Sciatic nerve (tissue), 2 donors: ENCODE measurements at regions not wholly inside any gene's neighbourhood (a gene's known extent, or its start where the extent isn't known, plus 50 kb on each side); places are given as distances from the start of the nearest gene placed in this dataset.
A peak's percentile ranks its signal among the peaks of the same experiment; 100 is the strongest.
"Not testable (repeated sequence)": the region's sequence is repeated elsewhere in the genome, so short reads cannot be mapped to it uniquely, and the experiment has no call there.

Source experiments
- ATAC-seq: fragments of 200-7000 bp; cut with Tn5 transposase; one replicate; pipeline ENCODE4 v1.9.1; 2020; ENCODE audit warnings: mild to moderate bottlenecking, moderate library complexity
- DNase-seq: peaks from one replicate; pipeline ENCODE4 v3.0.0-alpha.2; 2020; ENCODE audit warnings: low spot score
- intact Hi-C: fragments of 100-400 bp; cut with DNase I; formaldehyde crosslinking; loops from one replicate; pipeline ENCODE4 v1.14.2; 2022
- donor health status: DM: no; HTN: no; CAD: no.
- donor health status: DM: no; HTN: no; CAD: no.

DNA sequence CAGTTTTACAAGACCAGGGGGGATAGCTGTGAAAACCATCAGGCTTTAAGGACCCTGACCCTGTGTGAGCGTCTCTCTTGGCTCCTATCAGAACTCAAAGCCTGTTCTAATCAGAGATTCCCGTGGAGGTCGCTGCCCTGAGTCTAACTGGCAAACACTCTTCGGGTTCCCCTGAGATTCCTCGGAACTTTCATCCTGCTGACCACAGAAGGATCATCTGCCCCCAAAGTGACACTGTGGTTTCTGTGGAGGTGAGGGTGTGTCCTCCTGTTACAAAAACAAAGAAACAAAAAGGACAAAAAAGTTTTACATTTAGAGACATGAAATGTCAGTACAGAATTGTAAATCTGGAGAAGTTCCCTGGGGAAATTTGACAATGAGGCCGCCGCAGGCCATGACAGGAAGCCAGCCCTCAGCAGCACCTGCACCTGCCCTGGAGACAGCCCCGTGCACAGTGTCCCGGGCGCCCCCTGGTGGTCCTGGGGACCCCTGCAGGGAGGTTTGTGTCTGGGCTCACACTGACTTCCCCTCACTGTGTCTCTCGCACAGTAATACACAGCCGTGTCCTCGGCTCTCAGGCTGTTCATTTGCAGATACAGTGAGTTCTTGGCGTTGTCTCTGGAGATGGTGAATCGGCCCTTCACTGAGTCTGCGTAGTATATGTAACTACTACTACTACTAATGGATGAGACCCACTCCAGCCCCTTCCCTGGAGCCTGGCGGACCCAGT lies 708.3 kb downstream of the TMEM121 start:
- intact Hi-C loops, ATAC-seq, DNase-seq: not testable (repeated sequence)

DNA sequence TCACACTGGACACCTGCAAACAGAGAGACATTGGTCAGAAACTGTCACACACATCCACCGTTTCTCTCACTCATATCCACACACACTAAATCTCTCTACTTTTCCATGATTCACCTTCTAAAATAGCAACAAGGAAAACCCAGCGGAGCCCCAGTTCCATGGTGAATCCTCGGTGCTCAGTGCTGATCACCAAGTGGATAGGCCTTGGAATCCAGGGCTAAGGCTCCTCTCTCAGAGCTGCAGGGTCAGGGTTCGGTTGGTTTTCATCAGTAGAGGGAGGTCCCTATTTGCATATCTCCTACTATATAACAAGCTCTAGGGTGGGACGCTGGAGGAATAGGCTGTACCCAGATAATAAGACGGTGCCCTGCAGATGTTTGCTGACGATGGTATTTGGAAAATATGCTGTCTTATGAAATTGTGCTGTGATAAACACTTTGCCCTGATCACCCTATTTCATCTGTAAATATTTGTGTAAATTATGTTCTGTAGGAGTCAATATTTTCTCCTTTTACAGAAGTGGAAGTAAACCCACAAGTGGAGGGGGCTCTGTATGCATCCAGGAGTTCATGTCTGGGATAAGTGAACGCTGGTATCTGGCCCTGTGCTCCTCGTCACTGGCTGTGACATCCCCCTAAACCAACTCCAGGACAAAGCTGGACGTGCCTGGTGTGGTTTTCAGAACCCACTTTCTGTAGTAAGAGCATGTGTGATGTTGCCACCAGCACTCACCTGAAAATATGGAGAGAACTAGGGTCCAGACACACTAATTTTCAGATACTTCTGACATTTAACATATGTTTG lies 709.2 kb downstream of the TMEM121 start:
- ATAC-seq (no peak), DNase-seq (no peak)

DNA sequence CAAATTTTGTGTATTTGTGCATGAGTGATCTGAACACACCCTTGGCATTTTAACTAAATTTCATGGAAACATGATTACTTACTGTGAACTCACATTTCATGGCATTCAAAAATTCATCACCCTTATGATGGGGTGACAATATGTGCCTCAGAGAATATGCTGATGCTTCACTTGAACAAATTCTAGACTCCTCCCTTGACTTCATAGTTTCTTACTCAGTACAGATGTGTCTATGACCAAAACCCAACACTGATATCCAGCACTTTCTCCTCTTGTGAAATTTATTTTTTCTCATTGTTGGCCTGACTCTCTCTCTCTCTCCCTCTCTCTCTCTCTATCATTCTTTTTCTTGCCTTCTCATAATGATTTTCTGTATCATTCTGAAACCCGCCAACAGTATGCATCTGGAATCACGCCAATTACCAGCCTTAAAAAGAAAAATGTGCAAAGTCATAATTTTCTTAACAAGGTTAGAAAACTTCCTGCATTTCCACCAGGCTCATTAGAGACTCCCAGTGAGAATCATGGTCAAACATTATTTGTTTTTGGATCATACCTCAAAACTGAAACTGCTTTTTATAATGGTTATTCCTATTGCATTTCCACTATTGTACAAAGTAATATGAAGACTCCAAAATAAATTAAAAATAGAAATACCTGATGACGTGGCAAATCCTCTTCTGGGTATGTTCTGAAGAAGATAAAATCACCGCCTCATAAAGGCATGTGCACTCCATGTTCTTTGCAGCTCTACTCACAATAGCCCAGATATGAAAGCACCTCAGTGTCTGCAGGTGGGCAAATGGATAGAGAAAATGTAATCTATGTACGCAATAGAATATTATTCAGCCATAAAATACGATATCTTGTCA lies 722.2 kb downstream of the TMEM121 start:
- intact Hi-C loops: no loop called here
- DNase-seq: no peak
- ATAC-seq: no peak

More for the DNA sequence above, 709.2 kb downstream of the TMEM121 start:
- intact Hi-C loops: no loop called here

DNA sequence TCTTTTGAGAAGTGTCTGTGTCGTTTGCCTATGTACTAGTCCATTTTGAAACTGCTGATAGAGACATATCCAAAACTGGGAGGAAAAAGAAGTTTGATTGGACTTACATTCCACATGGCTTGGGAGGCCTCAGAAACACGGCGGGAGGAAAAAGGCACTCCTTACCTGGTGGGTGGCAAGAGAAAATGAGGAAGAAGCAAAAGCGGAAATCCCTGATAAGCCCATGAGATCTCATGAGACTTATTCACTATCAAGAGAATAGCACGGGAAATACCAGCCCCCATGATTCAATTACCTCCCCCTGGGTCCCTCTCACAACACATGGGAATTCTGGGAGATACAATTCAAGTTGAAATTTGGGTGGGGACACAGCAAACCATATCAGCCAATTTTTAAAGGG lies 727.6 kb downstream of the TMEM121 start:
- intact Hi-C loops, DNase-seq, ATAC-seq: not testable (repeated sequence)

DNA sequence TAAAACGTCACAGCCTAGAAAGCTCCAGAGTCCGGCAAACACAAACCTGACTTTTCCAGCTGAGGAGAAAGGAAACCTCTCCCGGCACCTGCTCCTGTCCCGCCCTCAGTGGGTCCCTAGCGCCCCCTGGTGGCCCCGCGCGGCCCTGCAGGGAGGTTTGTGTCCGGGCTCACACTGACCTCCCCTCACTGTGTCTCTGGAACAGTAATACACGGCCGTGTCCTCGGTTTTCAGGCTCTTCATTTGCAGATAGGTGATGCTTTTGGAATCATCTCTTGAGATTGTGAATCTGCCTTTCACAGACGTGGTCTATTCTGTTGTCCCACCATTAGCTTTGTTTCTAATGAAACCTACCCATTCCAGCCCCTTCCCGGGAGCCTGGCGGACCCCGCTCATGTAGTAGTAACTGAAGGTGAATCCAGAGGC lies 731.2 kb downstream of the TMEM121 start:
- intact Hi-C loops, ATAC-seq: not testable (repeated sequence)
- DNase-seq: peak; percentile 61

DNA sequence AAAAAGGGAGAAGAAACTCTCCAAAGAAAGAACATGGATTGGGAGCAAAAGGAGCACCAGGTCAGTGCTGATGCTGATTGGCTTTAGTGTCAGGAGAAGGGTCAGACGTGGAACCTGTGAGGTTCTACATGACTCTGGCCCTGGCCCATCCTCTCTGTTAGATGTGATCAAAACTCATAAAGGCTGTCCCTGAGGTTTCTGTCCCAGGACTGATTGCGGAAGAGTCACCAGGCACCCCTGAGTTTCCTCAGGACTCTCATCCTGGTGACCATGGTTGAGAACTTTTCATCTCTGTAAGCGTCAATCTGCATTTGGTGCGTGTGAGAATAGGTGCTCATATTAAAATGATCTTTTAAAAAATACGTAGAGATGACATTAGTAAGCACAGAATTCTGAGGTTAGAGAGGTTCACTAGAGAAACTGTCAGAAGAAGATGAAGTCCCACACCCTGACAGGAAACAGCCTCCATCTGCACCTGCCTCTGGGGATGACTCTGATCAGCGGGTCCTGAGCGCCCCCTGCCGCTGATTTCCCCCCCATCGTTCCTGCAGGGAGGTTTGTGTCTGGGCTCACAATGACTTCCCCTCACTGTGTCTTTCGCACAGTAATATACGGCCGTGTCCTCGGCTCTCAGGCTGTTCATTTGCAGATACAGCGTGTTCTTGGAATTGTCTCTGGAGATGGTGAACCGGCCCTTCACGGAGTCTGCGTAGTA lies 741.8 kb downstream of the TMEM121 start:
- no peak for DNase-seq
- ATAC-seq: no peak
- intact Hi-C loops: no loop called here

DNA sequence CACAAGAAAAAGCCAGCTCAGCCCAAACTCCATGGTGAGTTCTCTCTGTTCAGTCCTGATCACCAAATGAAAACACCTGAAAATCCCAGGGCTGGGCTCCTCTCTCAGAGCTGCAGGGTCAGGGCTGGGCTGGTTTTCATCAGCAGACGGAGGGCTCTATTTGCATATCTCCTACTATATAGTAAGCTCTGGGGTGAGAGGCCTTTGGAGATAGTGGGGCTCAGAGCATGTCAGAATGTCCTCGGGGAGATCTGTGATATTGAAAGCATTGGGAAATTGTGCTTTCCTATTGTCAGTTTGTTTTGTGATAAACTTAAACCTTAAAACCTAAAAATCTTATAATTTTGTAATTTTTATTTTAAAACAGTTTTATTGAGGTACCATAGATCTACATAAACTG lies 742.6 kb downstream of the TMEM121 start:
- intact Hi-C loops: no loop called here
- no peak for DNase-seq
- no peak for ATAC-seq

DNA sequence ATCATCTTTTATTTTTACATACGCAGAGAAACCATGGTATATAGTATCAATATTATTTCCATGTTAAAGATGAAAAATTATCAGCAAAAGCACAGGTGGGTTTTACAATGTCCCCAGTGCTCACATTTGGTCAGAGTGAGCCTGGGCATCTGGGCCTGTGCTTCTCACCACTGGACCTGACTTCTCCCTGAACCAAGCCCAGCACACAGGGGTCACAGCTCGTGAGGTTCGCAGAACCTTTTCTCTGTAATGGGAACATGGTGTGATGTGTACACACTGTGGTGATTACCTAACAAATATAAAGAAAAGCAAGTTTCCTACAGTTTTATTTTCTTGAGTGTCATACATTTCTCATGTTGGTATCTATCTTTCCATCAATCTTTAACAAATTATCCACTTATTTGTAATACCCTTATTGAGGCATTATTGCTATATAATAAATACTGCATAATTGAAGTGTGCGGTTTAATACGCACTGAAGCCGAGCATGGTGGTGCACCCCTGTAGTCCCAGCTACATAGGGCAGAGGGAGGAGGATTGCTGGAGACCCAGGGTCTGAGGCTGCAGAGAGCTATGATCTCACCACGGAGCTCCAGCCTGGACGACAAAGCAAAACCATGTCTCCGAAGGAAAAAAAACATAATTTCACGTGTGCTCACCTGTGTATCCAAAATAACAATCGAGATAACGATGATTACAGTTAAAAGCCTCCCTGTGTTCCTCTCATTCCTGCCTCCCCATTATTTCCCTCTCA lies 743.2 kb downstream of the TMEM121 start:
- intact Hi-C loops: no loop called here
- ATAC-seq (no peak), DNase-seq (no peak)

DNA sequence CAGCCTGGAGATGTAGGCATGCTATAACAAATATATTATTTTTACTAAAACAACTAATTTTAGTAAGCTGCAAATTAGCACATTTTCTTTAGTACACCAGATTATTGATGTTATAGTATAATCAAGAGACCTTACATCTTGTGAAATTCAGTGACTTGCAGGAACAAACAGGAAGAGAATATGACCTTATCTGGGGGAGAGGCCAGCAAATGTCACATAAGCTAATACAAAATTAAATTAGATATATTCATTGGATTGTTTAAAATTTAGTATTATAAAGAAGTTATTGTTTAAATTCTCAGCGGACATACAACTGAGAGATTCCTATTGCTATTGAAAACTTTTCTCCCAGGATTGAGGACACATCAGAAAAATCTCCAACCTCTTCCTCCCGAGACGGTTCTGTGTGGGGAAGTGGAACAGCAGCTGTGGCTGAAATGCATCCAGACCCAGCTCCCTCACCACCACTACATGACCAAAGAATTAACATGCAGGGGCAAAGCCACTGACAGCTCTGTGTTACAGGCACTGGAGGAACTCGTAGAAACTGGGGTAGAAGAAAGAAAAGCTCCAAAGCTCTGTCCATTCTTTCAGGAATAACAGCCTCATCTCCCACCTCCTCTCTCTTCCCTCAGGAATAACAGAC lies 744.2 kb downstream of the TMEM121 start:
- intact Hi-C loops, ATAC-seq: not testable (repeated sequence)

DNA sequence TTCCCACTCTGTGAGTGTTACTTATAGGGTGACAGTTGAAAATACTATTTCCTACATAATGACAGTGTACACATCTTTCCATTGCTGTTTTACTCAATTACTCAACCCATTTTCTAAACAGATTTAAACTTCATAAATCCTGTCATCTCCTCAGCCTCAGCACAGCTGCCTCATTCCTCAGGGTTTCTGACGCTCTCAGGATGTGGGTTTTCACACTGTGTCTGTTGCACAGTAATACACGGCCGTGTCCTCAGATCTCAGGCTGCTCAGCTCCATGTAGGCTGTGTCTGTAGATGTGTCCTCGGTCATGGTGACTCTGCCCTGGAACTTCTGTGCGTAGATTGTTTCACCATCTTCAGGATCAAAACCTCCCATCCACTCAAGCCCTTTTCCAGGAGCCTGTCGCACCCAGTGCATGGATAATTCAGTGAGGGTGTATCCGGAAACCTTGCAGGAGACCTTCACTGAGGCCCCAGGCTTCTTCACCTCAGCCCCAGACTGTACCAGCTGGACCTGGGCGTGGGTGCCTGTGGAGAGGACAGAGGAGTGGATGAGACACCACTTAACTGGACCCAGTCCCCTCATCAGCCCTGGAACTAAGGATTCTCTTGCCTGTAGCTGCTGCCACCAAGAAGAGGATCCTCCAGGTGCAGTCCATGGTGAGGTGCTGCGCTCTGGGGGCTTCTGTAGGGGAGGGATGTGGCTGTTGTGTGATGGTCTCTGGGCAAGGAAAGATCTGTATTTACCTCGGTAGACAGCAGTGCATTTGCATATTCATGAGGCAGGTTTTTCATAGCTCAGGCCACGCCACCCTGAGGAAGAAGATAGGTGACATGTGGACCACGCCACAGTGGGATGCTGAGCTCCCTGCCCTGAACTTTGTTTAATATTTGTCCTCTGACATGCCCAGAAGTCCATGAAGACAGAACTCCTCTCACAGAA lies 750.2 kb downstream of the TMEM121 start:
- intact Hi-C loops: no loop called here
- ATAC-seq (no peak), DNase-seq (no peak)

More for the DNA sequence above, 744.2 kb downstream of the TMEM121 start:
- DNase-seq: not testable (repeated sequence)

DNA sequence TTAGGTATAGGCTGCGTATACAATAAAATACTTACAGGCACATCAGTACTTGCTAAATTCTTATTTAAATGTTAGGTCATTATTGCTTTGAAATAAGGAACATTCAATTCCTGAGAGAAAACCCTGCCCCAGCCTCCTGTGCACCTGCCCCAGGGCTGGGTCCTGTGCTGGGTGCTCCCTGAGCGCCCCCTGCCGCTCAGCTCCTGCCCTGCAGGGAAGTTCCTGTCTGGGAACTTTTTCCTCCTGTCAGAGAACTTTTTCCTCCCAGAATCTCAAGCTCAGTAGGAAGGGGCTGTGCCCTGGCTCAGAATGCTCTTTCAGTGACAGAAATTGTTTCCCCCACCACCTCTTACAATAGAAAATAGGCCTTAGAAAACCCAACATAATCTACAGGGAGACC lies 751.1 kb downstream of the TMEM121 start:
- intact Hi-C loops: no loop called here
- DNase-seq (no peak), ATAC-seq (no peak)

DNA sequence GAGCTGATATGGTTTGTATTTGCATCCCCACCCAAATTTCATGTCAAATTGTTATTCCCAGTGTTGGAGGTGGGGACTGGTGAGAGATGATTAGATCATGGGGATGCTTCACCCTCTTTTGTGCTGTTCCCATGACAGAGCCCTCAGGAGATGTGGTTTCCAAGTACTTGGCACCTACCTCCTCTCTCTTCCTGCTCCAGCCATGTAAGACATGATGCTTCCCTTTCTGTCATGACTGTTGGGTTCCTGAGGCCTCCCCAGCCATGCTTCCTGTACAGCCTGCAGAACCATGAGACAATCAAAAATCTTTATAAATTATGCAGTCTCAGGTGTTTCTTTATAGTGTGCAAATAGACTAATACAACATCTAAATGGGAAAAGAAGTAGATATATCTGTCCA lies 754.5 kb downstream of the TMEM121 start:
- intact Hi-C loops: no loop called here
- no peak for ATAC-seq
- no peak for DNase-seq

DNA sequence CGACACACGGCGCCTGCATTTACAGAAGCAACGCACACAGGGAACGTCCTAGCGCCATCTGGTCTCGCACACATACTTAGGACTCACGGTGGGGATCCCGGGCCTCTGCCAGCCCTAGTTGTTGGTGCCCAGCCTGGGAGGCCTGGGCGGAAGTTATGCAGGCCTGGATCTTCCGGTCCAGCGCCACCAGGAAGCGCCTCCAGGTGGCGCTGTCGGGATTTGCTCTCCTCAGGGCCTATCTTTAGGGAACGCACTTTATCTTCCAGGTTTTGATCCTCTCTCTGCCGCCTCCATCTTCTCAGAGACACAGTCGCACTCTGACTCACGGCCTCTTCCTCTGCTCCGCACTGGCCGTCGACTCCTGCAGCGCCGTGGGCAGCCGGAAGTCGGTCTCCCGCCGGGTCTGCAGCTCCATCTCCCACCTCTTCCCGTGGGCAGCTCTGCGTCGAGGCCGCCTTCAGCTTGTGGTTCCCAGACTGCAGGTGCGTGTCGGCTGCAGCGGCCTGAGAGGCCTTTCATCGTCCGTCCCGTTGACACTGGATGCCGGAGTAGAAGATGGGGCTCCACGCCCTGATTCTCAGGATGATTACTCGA lies 760.4 kb downstream of the TMEM121 start:
- no peak for DNase-seq
- ATAC-seq: no peak
- intact Hi-C loops: no loop called here

DNA sequence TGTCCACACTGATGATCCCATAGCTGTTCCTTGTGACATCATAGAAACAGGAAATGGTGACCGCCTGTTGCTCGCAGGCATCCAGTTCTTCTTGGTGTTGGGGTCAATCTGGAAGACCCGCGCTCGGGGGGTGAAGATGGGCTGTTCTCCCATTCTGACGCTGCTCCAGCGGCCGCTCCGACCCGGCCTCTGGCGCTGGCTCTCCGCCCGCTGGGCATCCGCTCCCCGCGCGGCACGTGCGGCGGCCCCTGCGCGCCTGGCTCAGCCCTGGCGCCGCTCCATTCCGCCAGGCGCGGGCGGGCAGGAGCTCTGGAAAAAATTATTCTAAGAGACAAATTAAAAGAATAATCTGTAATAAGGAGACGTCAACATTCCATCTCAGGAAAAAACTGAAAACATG lies 761.1 kb downstream of the TMEM121 start:
- intact Hi-C loops: no loop called here
- no peak for ATAC-seq

DNA sequence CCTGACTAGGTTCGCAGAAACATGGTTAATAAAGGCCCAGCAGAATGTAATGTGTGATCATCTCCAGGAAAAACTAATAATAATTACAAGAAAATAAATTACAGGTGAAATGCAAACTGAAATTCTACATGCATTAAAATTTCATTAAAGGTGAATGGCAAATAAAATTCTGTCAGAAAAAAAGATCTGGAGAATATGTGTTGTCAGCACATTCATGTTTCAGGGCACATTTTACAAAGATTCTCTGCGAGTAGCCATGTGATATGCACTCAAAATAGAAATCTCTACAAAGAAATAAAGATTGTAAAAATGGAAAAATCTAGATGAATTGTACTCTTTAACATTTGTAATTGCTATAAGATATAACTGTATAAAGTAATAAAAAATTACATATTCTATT lies 765.2 kb downstream of the TMEM121 start:
- intact Hi-C loops: no loop called here
- DNase-seq (no peak), ATAC-seq (no peak)

More for the DNA sequence above, 761.1 kb downstream of the TMEM121 start:
- no peak for DNase-seq

DNA sequence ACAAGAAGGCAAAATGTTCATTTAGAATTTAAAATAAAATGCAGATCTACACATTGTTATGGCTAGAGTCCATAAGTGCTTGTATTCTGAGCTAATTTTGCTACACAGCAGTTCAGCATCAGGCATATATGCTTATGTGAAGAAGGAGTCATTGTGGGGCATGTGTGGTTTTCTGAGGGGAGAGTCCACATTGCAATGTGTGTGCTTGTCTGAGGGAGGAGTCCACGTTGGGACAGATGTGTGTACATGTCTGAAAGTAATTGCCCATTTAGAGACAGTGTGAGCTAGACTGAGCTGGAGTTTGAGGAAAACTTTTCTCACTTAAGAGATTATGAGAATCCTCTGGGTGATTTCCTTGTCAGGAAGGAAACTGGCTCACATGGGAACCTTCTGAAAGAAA lies 767.9 kb downstream of the TMEM121 start:
- no peak for DNase-seq
- intact Hi-C loops: no loop called here
- no peak for ATAC-seq
